ENCODE measurements at regions not wholly inside any gene's neighbourhood (a gene's known extent, or its start where the extent isn't known, plus 50 kb on each side); places are given as distances from the start of the nearest gene placed in this dataset.

- TF ChIP-seq POLR2A (IDR thresholded peaks at IDR 0.05; ENCODE audit: low read depth, low read length) (no peak), POLR2AphosphoS5 (IDR thresholded peaks at IDR 0.05; ENCODE audit: low read depth, low read length) (no peak), TAF1 (IDR thresholded peaks at IDR 0.05; ENCODE audit: borderline replicate concordance, low read depth, low read length) (no peak)
- DNase-seq (ENCODE audit: insufficient read length) (no peak), FAIRE-seq (no peak)
These were observed 110.6 kb upstream of the NECTIN1 start for GRCh38 chr11:119839476-119840133.

- no peak for DNase-seq (ENCODE audit: insufficient read length)
- TF ChIP-seq TAF1 (IDR thresholded peaks at IDR 0.05; ENCODE audit: borderline replicate concordance, low read depth, low read length) (no peak), POLR2A (IDR thresholded peaks at IDR 0.05; ENCODE audit: low read depth, low read length) (no peak), POLR2AphosphoS5 (IDR thresholded peaks at IDR 0.05; ENCODE audit: low read depth, low read length) (no peak)
- FAIRE-seq: no peak
These were observed 106.8 kb upstream of the NECTIN1 start for GRCh38 chr11:119835753-119836152.

- no peak for DNase-seq (ENCODE audit: insufficient read length)
- FAIRE-seq: no peak
- TF ChIP-seq POLR2A (IDR thresholded peaks at IDR 0.05; ENCODE audit: low read depth, low read length): no peak
- TF ChIP-seq TAF1 (IDR thresholded peaks at IDR 0.05; ENCODE audit: borderline replicate concordance, low read depth, low read length): no peak
- TF ChIP-seq POLR2AphosphoS5 (IDR thresholded peaks at IDR 0.05; ENCODE audit: low read depth, low read length): no peak
These were observed 103.4 kb upstream of the NECTIN1 start for GRCh38 chr11:119832202-119832935.

- TF ChIP-seq POLR2AphosphoS5 (IDR thresholded peaks at IDR 0.05; ENCODE audit: low read depth, low read length) (no peak), TAF1 (IDR thresholded peaks at IDR 0.05; ENCODE audit: borderline replicate concordance, low read depth, low read length) (no peak), POLR2A (IDR thresholded peaks at IDR 0.05; ENCODE audit: low read depth, low read length) (no peak)
- DNase-seq (ENCODE audit: insufficient read length): no peak
- FAIRE-seq: no peak
These were observed 102.0 kb upstream of the NECTIN1 start for GRCh38 chr11:119831011-119831410.

- DNase-seq (ENCODE audit: insufficient read length) (no peak), FAIRE-seq (no peak)
- no peak for TF ChIP-seq POLR2A (IDR thresholded peaks at IDR 0.05; ENCODE audit: low read depth, low read length)
- no peak for TF ChIP-seq TAF1 (IDR thresholded peaks at IDR 0.05; ENCODE audit: borderline replicate concordance, low read depth, low read length)
- no peak for TF ChIP-seq POLR2AphosphoS5 (IDR thresholded peaks at IDR 0.05; ENCODE audit: low read depth, low read length)
These were observed 101.4 kb upstream of the NECTIN1 start for GRCh38 chr11:119830400-119830799.

- DNase-seq (ENCODE audit: insufficient read length) (no peak), FAIRE-seq (no peak)
- no peak for TF ChIP-seq POLR2AphosphoS5 (IDR thresholded peaks at IDR 0.05; ENCODE audit: low read depth, low read length)
- TF ChIP-seq POLR2A (IDR thresholded peaks at IDR 0.05; ENCODE audit: low read depth, low read length): no peak
- TF ChIP-seq TAF1 (IDR thresholded peaks at IDR 0.05; ENCODE audit: borderline replicate concordance, low read depth, low read length): no peak
These were observed 100.4 kb upstream of the NECTIN1 start for GRCh38 chr11:119829402-119829801.

GRCh38 chr11:119828819-119829218 is 99.8 kb upstream of the NECTIN1 start:
- TF ChIP-seq POLR2A (IDR thresholded peaks at IDR 0.05; ENCODE audit: low read depth, low read length) (no peak), TAF1 (IDR thresholded peaks at IDR 0.05; ENCODE audit: borderline replicate concordance, low read depth, low read length) (no peak), POLR2AphosphoS5 (IDR thresholded peaks at IDR 0.05; ENCODE audit: low read depth, low read length) (no peak)
- DNase-seq (ENCODE audit: insufficient read length) (no peak), FAIRE-seq (no peak)

GRCh38 chr11:119828006-119828405 is 99.0 kb upstream of the NECTIN1 start:
- DNase-seq (ENCODE audit: insufficient read length): no peak
- TF ChIP-seq TAF1 (IDR thresholded peaks at IDR 0.05; ENCODE audit: borderline replicate concordance, low read depth, low read length) (no peak), POLR2A (IDR thresholded peaks at IDR 0.05; ENCODE audit: low read depth, low read length) (no peak), POLR2AphosphoS5 (IDR thresholded peaks at IDR 0.05; ENCODE audit: low read depth, low read length) (no peak)
- no peak for FAIRE-seq

- no peak for TF ChIP-seq TAF1 (IDR thresholded peaks at IDR 0.05; ENCODE audit: borderline replicate concordance, low read depth, low read length)
- no peak for DNase-seq (ENCODE audit: insufficient read length)
- no peak for FAIRE-seq
These were observed 98.1 kb upstream of the NECTIN1 start for GRCh38 chr11:119827113-119827512.

GRCh38 chr11:119823077-119823476 is 94.1 kb upstream of the NECTIN1 start:
- DNase-seq (ENCODE audit: insufficient read length) (no peak), FAIRE-seq (no peak)
- no peak for TF ChIP-seq POLR2A (IDR thresholded peaks at IDR 0.05; ENCODE audit: low read depth, low read length)
- TF ChIP-seq TAF1 (IDR thresholded peaks at IDR 0.05; ENCODE audit: borderline replicate concordance, low read depth, low read length): no peak
- TF ChIP-seq POLR2AphosphoS5 (IDR thresholded peaks at IDR 0.05; ENCODE audit: low read depth, low read length): no peak

- no peak for TF ChIP-seq POLR2AphosphoS5 (IDR thresholded peaks at IDR 0.05; ENCODE audit: low read depth, low read length)
- FAIRE-seq (no peak), DNase-seq (ENCODE audit: insufficient read length) (no peak)
These were observed 87.7 kb upstream of the NECTIN1 start for GRCh38 chr11:119816660-119817059.

GRCh38 chr11:119814766-119815165 is 85.8 kb upstream of the NECTIN1 start:
- DNase-seq (ENCODE audit: insufficient read length) (no peak), FAIRE-seq (no peak)
- TF ChIP-seq POLR2AphosphoS5 (IDR thresholded peaks at IDR 0.05; ENCODE audit: low read depth, low read length): no peak
- TF ChIP-seq TAF1 (IDR thresholded peaks at IDR 0.05; ENCODE audit: borderline replicate concordance, low read depth, low read length): no peak
- TF ChIP-seq POLR2A (IDR thresholded peaks at IDR 0.05; ENCODE audit: low read depth, low read length): no peak
